Activated naive CD4-positive, alpha-beta T cell treated with anti-CD3 and anti-CD28 coated beads, Interleukin-2, amount 50 U/mL, for 16 hours (primary cell): ENCODE measurements at regions not wholly inside any gene's neighbourhood (a gene's known extent, or its start where the extent isn't known, plus 50 kb on each side); places are given as distances from the start of the nearest gene placed in this dataset.
"Not testable (repeated sequence)": the region's sequence is repeated elsewhere in the genome, so short reads cannot be mapped to it uniquely, and the experiment has no call there.

Experiments used
- DNase-seq: peaks from one replicate; pipeline ENCODE4 v3.0.0-alpha.2; 2020

GRCh38 chr16:13478991-13479390 is 441.0 kb upstream of the ERCC4 start:
- DNase-seq: no peak

- no peak for DNase-seq
These were observed 440.4 kb upstream of the ERCC4 start for GRCh38 chr16:13479549-13479948.

GRCh38 chr16:13480801-13481200 is 439.2 kb upstream of the ERCC4 start:
- no peak for DNase-seq

- no peak for DNase-seq
These were observed 436.8 kb upstream of the ERCC4 start for GRCh38 chr16:13483121-13483520.

GRCh38 chr16:13489416-13489815 is 430.5 kb upstream of the ERCC4 start:
- DNase-seq: not testable (repeated sequence)

- DNase-seq: no peak
These were observed 427.9 kb upstream of the ERCC4 start for GRCh38 chr16:13492046-13492445.

- DNase-seq: no peak
These were observed 415.9 kb upstream of the ERCC4 start for GRCh38 chr16:13503960-13504635.

- DNase-seq: no peak
These were observed 412.4 kb upstream of the ERCC4 start for GRCh38 chr16:13507530-13507929.

- DNase-seq: no peak
These were observed 409.4 kb upstream of the ERCC4 start for GRCh38 chr16:13510425-13511151.

- no peak for DNase-seq
These were observed 402.1 kb upstream of the ERCC4 start for GRCh38 chr16:13517841-13518240.

- DNase-seq: no peak
These were observed 400.1 kb upstream of the ERCC4 start for GRCh38 chr16:13519871-13520270.

GRCh38 chr16:13521356-13521755 is 398.6 kb upstream of the ERCC4 start:
- DNase-seq: no peak

GRCh38 chr16:13527332-13527731 is 392.6 kb upstream of the ERCC4 start:
- DNase-seq: no peak

GRCh38 chr16:13528691-13529090 is 391.3 kb upstream of the ERCC4 start:
- no peak for DNase-seq

- DNase-seq: no peak
These were observed 390.6 kb upstream of the ERCC4 start for GRCh38 chr16:13529193-13529982.

- DNase-seq: no peak
These were observed 379.2 kb upstream of the ERCC4 start for GRCh38 chr16:13540771-13541170.

GRCh38 chr16:13542284-13542683 is 377.7 kb upstream of the ERCC4 start:
- DNase-seq: no peak

GRCh38 chr16:13543850-13544249 is 376.1 kb upstream of the ERCC4 start:
- DNase-seq: no peak

- DNase-seq: no peak
These were observed 374.7 kb upstream of the ERCC4 start for GRCh38 chr16:13545271-13545670.

GRCh38 chr16:13550254-13550653 is 369.7 kb upstream of the ERCC4 start:
- no peak for DNase-seq

- no peak for DNase-seq
These were observed 367.6 kb upstream of the ERCC4 start for GRCh38 chr16:13552062-13552959.

GRCh38 chr16:13552960-13553257 is 367.0 kb upstream of the ERCC4 start:
- no peak for DNase-seq

- no peak for DNase-seq
These were observed 366.4 kb upstream of the ERCC4 start for GRCh38 chr16:13553453-13553985.
